HCT116 (cell line): ENCODE measurements at regions not wholly inside any gene's neighbourhood (a gene's known extent, or its start where the extent isn't known, plus 50 kb on each side); places are given as distances from the start of the nearest gene placed in this dataset.

ENCODE experiments used
- ATAC-seq: fragments of 200-7000 bp; cut with Tn5 transposase; 2 replicates; pipeline ENCODE4 v1.9.1; 2020; ENCODE audit warnings: mild to moderate bottlenecking, moderate library complexity
- BruUV-seq: library from RNA; stranded (reverse); fragments of 400-500 nt; replicated peaks from 2 replicates; lab custom pipeline; 2021; lab: Mats Ljungman, UMichigan
- CTCF ChIA-PET: fragments of 300-600 bp; sonication (Branson Sonifier 250); formaldehyde crosslinking; loops from one replicate; lab custom pipeline; 2021; ENCODE audit warnings: antibody characterized with exemption; lab: Charles Lee
- POLR2A ChIA-PET: fragments of 300-600, 350-600 bp; sonication (Branson Sonifier 250); formaldehyde crosslinking; loops from one replicate; lab custom pipeline; 2021; ENCODE audit warnings: antibody characterized with exemption; lab: Charles Lee
- RAD21 ChIA-PET, 2 experiments: fragments of 300-600 bp; sonication (Branson Sonifier 250); formaldehyde crosslinking; loops; one replicate each; lab custom pipeline; 2023; ENCODE audit warnings: low total read pairs in 2 of 2; ENCODE audit not compliant: uncharacterized antibody in 2 of 2, unreplicated experiment in 2 of 2, low non-redundant PET in 1 of 2; lab: Charles Lee
- DNase-seq: peaks from one replicate; pipeline ENCODE4 v3.0.0-alpha.2; 2010; ENCODE audit warnings: low read depth, low spot score
- H2AFZ ChIP-seq: fragments of 200-600 bp; shearing (Covaris generic), sonication (generic); 2 replicates; pipeline ENCODE4 v1.6.1; 2017; ENCODE audit warnings: low read depth, mixed run types, mixed read lengths, antibody characterized with exemption, low read length; ENCODE audit not compliant: poor library complexity, severe bottlenecking
- H3K27ac ChIP-seq: 2 replicates; pipeline ENCODE4 v1.5.1; 2012; ENCODE audit warnings: low read depth, low read length
- H3K27me3 ChIP-seq: fragments of 200-600 bp; sonication (generic); 2 replicates; pipeline ENCODE4 v1.6.1; 2016; ENCODE audit warnings: mixed run types, low read length, mixed read lengths; ENCODE audit not compliant: insufficient read depth
- H3K36me3 ChIP-seq, 2 experiments: fragments of 200-500 bp in 1 of 2; fragments of 200-600 bp in 1 of 2; sonication (Bioruptor generic) in 1 of 2; sonication (generic) in 1 of 2; 2 replicates each; pipeline versions ENCODE4 v1.5.1 to v1.6.1; 2014 to 2016; ENCODE audit warnings: low read length in 2 of 2, inconsistent platforms in 1 of 2, mixed read lengths in 1 of 2, mixed run types in 1 of 2; ENCODE audit not compliant: insufficient read depth in 2 of 2, control insufficient read depth in 1 of 2
- H3K4me1 ChIP-seq, 2 experiments: fragments of 200-600 bp in 1 of 2; sonication (generic) in 1 of 2; 2 replicates each; pipeline versions ENCODE4 v1.5.1 to v1.6.1; 2012 to 2017; ENCODE audit warnings: low read length in 2 of 2, inconsistent platforms in 1 of 2, mild to moderate bottlenecking in 1 of 2, mixed read lengths in 1 of 2, mixed run types in 1 of 2, moderate library complexity in 1 of 2; ENCODE audit not compliant: insufficient read depth in 2 of 2, control insufficient read depth in 1 of 2
- H3K4me2 ChIP-seq: fragments of 200-600 bp; sonication (generic); 2 replicates; pipeline ENCODE4 v1.6.1; 2017; ENCODE audit warnings: mixed run types, low read length, mixed read lengths
- H3K4me3 ChIP-seq, 2 experiments: fragments of 200-600 bp in 1 of 2; sonication (generic) in 1 of 2; replicated peaks in 1 of 2; 2 replicates each; pipeline ENCODE4 v1.5.1; 2011 to 2016; ENCODE audit warnings: low read length in 2 of 2, control low read depth in 1 of 2, low read depth in 1 of 2, mild to moderate bottlenecking in 1 of 2, mixed read lengths in 1 of 2, mixed run types in 1 of 2
- H3K79me2 ChIP-seq: fragments of 200-600 bp; sonication (generic); 2 replicates; pipeline ENCODE4 v1.6.1; 2017; ENCODE audit warnings: mild to moderate bottlenecking, mixed run types, low read length, moderate library complexity, mixed read lengths; ENCODE audit not compliant: insufficient read depth
- H3K9ac ChIP-seq: fragments of 200-600 bp; sonication (generic); 2 replicates; pipeline ENCODE4 v1.6.1; 2016; ENCODE audit warnings: low read length, mixed read lengths
- H3K9me2 ChIP-seq: fragments of 200-600 bp; sonication (generic), shearing (Covaris generic); 2 replicates; pipeline ENCODE4 v1.6.1; 2017; ENCODE audit warnings: mixed run types, mild to moderate bottlenecking, moderate library complexity; ENCODE audit not compliant: insufficient read depth
- H3K9me3 ChIP-seq, 2 experiments: fragments of 200-500 bp in 1 of 2; fragments of 200-600 bp in 1 of 2; sonication (Bioruptor generic) in 1 of 2; sonication (generic) in 1 of 2; 2 replicates each; pipeline ENCODE4 v1.6.1; 2014 to 2017; ENCODE audit warnings: low read length in 2 of 2, mixed read lengths in 2 of 2, inconsistent platforms in 1 of 2, low read depth in 1 of 2, mild to moderate bottlenecking in 1 of 2, mixed run types in 1 of 2, moderate library complexity in 1 of 2; ENCODE audit not compliant: control insufficient read depth in 1 of 2, insufficient read depth in 1 of 2
- H4K20me1 ChIP-seq: fragments of 200-600 bp; sonication (generic), shearing (Covaris generic); 2 replicates; pipeline ENCODE4 v1.6.1; 2017; ENCODE audit warnings: mixed run types, mild to moderate bottlenecking, moderate library complexity; ENCODE audit not compliant: insufficient read depth
- CBX3 ChIP-seq: IDR thresholded peaks from 2 replicates; pipeline ENCODE4 v1.6.1; 2012; ENCODE audit warnings: low read depth
- JUND ChIP-seq: IDR thresholded peaks from 2 replicates; pipeline ENCODE4 v1.6.1; 2012
- SRF ChIP-seq: IDR thresholded peaks from 2 replicates; pipeline ENCODE4 v1.6.1; 2012; ENCODE audit warnings: low read depth
- intact Hi-C: fragments of 100-400 bp; cut with micrococcal nuclease; formaldehyde crosslinking; loops from 2 replicates; pipeline ENCODE4 v1.10.0; 2022
- TF ChIP-seq, protein P1 (sequence below): IDR thresholded peaks from 2 replicates; pipeline ENCODE4 v1.6.1; 2012; ENCODE audit warnings: low read depth

DNA sequence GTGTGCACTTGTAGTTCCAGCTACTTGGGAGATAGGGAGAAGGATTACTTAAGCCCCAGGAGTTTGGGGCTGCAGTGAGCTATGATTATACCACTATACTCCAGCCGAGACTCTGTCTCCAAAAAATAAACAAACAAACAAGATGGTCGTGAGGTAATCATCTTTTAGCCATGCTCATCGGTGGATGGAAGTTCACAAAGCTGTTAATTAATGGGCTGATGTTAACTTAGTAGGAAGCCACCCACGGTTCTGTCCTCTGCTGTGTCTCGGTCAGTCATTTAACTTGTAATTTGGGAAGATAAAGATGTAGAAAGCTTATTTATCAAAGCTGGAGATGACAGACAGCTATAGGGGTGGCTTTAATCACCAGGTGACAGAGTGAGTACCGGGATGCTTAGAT lies 64.9 kb downstream of the ARHGEF18 start:
- ChIA-PET RAD21 (no interaction called here), POLR2A (no interaction called here), CTCF (no interaction called here)
- Histone ChIP-seq H3K4me1 (peaks cover 0 to 6% of the 10 kb centered on the region in 2 experiments; a peak in 1 of 4 replicates), H3K4me3 (no peak overlapping the region), H4K20me1 (no peaks in the 10 kb centered on the region), H3K9me3 (no peaks in the 10 kb centered on the region), H3K27ac (no peak overlapping the region), H3K27me3 (no peaks in the 10 kb centered on the region), H3K79me2 (peaks cover 39% of the 10 kb centered on the region), H2AFZ (no peak overlapping the region), H3K36me3 (no peaks in the 10 kb centered on the region), H3K9me2 (no peaks in the 10 kb centered on the region), H3K9ac (no peak overlapping the region), H3K4me2 (no peak overlapping the region)
- DNase-seq (no peak), ATAC-seq (no peak)
- intact Hi-C loops: no loop called here
- TF ChIP-seq JUND (no peak), CBX3 (no peak)
- TF ChIP-seq, protein P1, sequence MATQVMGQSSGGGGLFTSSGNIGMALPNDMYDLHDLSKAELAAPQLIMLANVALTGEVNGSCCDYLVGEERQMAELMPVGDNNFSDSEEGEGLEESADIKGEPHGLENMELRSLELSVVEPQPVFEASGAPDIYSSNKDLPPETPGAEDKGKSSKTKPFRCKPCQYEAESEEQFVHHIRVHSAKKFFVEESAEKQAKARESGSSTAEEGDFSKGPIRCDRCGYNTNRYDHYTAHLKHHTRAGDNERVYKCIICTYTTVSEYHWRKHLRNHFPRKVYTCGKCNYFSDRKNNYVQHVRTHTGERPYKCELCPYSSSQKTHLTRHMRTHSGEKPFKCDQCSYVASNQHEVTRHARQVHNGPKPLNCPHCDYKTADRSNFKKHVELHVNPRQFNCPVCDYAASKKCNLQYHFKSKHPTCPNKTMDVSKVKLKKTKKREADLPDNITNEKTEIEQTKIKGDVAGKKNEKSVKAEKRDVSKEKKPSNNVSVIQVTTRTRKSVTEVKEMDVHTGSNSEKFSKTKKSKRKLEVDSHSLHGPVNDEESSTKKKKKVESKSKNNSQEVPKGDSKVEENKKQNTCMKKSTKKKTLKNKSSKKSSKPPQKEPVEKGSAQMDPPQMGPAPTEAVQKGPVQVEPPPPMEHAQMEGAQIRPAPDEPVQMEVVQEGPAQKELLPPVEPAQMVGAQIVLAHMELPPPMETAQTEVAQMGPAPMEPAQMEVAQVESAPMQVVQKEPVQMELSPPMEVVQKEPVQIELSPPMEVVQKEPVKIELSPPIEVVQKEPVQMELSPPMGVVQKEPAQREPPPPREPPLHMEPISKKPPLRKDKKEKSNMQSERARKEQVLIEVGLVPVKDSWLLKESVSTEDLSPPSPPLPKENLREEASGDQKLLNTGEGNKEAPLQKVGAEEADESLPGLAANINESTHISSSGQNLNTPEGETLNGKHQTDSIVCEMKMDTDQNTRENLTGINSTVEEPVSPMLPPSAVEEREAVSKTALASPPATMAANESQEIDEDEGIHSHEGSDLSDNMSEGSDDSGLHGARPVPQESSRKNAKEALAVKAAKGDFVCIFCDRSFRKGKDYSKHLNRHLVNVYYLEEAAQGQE: no peak
- BruUV-seq: no TSS peak

DNA sequence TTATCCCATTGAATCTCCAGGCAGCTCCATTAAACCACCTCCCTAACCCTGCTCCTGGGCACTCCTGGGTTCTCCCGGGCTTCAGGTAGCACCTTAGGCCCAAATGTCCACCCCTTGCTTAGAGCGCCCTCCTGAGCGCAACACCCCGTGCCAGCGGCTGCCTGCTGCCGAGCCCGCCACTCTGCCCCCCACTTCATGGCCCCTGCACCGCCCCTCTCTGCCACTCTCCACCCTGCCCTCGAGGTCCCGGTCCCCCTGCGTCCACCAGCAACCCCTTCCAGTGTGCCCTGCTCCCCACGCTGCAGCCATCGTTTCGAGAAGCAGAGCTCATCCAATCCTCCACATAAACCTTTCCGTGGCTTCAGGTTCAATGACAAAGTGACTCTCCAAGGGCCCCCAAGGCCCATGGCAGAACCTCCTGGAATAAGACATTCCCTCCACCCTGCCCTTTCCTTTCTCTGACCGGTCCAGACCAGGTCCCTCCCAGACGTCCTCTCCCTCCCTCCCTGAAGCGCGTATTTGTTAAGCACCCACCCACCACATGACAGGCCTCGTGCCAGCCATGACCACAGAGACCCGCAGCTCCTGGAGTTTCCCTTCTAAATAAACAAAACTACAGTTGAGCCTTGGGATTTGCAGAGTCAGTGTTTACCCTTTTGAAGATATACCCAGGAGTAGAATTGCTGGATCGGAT lies 66.6 kb downstream of the ARHGEF18 start:
- Histone ChIP-seq H3K27me3 (no peaks in the 10 kb centered on the region), H3K4me1 (peaks cover 8 to 12% of the 10 kb centered on the region in 2 experiments), H3K4me2 (no peak overlapping the region), H3K9me2 (no peaks in the 10 kb centered on the region), H3K27ac (no peak overlapping the region), H3K79me2 (peaks cover 48% of the 10 kb centered on the region), H3K36me3 (no peaks in the 10 kb centered on the region), H2AFZ (no peak overlapping the region), H3K4me3 (no peak overlapping the region), H3K9ac (no peak overlapping the region), H4K20me1 (no peaks in the 10 kb centered on the region), H3K9me3 (no peaks in the 10 kb centered on the region)
- POLR2A ChIA-PET: no interaction called here
- no peak for TF ChIP-seq SRF
- DNase-seq (no peak), ATAC-seq (no peak)
- intact Hi-C loops: no loop called here
- no TSS peak for BruUV-seq
- RAD21 ChIA-PET: no interaction called here
- CTCF ChIA-PET: interaction anchor here (0.9 kb wide), 1 partner anchor 17 kb away, joined by 3 read pairs; no protein-coding TSS in a partner anchor
